Skeletal muscle tissue (tissue), 3 donors: ENCODE measurements at regions not wholly inside any gene's neighbourhood (a gene's known extent, or its start where the extent isn't known, plus 50 kb on each side); places are given as distances from the start of the nearest gene placed in this dataset.

ENCODE experiments used
- H3K27ac ChIP-seq: one replicate; pipeline ENCODE4 v1.7.0; 2013; ENCODE audit warnings: mild to moderate bottlenecking, low read depth, low read length, inconsistent platforms
- H3K27me3 ChIP-seq, 3 donors: one replicate each; pipeline ENCODE4 v1.7.0; 2013; ENCODE audit warnings: low read length in 3 of 3; ENCODE audit not compliant: control insufficient read depth in 3 of 3, insufficient read depth in 3 of 3
- H3K36me3 ChIP-seq, 3 donors: one replicate each; pipeline ENCODE4 v1.7.0; 2013; ENCODE audit warnings: low read length in 3 of 3; ENCODE audit not compliant: control insufficient read depth in 3 of 3, insufficient read depth in 3 of 3
- H3K4me1 ChIP-seq, 3 donors: one replicate each; pipeline ENCODE4 v1.7.0; 2013; ENCODE audit warnings: low read length in 3 of 3, mild to moderate bottlenecking in 3 of 3; ENCODE audit not compliant: control insufficient read depth in 3 of 3, insufficient read depth in 3 of 3
- H3K4me3 ChIP-seq, 3 donors: one replicate each; pipeline ENCODE4 v1.7.0; 2013; ENCODE audit warnings: low read length in 3 of 3
- H3K9ac ChIP-seq, 3 donors: one replicate each; pipeline ENCODE4 v1.7.0; 2013; ENCODE audit warnings: low read length in 3 of 3, mild to moderate bottlenecking in 3 of 3, moderate library complexity in 2 of 3, low read depth in 1 of 3
- H3K9me3 ChIP-seq, 3 donors: one replicate each; pipeline ENCODE4 v1.7.0; 2013; ENCODE audit warnings: low read length in 3 of 3; ENCODE audit not compliant: control insufficient read depth in 3 of 3
- donor health status: Osteomylitis.

DNA sequence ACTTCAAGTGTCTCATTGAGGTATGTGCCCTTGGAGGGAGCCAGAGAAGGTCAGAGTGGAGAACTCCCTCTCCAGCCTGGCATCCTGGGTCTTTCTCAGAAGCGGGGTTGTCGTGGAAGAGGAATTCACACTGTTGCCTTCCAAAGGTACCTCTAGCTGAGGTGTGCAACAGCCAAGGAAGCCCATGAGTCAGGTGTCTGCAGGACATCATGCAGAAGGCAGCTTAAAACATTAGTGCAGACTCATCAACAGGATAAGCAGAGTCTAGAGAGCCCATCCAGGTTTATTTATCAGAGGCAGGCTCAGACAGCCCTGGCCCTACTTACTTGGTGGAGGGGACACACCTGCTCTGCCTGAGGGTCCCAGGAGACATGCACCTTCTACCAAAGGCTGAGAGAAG lies 95.6 kb upstream of the TPM1 start:
- no peaks in the 10 kb centered on the region for H3K36me3 ChIP-seq
- H3K27me3 ChIP-seq, result no peaks in the 10 kb centered on the region
- no peak overlapping the region for H3K9ac ChIP-seq
- peaks cover 0 to 8% (median 6%) of the 10 kb centered on the region in 3 donors for H3K4me1 ChIP-seq
- no peaks in the 10 kb centered on the region for H3K9me3 ChIP-seq
- H3K27ac ChIP-seq, result no peak overlapping the region
- H3K4me3 ChIP-seq, result no peak overlapping the region

DNA sequence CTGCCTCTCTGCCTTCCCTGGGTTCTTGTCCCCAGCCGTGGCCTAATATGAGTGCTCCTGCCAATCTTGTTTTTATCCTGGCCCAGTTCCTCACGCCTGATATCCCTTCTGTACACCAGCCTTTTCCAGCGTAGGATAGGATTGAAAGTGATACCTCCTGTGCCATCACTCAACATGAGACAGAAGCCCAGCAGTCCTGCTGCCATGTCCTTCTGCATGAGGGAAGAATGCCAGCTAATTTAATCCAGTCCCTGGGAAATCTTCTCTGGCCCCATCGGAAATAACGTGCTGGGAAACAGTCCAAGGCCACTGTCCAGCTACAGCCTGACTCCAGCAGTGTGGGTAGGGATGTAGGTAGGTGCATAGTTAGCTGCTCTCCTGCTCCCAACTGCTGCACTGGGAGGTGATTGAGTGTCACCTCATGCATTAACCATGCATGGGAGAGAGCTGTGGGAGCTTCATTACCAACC lies 92.0 kb upstream of the TPM1 start:
- no peaks in the 10 kb centered on the region for H3K36me3 ChIP-seq
- H3K9ac ChIP-seq, result no peak overlapping the region
- no peaks in the 10 kb centered on the region for H3K9me3 ChIP-seq
- peaks cover 0 to 8% (median 5%) of the 10 kb centered on the region in 3 donors for H3K4me1 ChIP-seq
- peaks cover 0 to 4% (median 0%) of the 10 kb centered on the region in 3 donors for H3K27me3 ChIP-seq
- no peak overlapping the region for H3K27ac ChIP-seq
- no peak overlapping the region for H3K4me3 ChIP-seq

DNA sequence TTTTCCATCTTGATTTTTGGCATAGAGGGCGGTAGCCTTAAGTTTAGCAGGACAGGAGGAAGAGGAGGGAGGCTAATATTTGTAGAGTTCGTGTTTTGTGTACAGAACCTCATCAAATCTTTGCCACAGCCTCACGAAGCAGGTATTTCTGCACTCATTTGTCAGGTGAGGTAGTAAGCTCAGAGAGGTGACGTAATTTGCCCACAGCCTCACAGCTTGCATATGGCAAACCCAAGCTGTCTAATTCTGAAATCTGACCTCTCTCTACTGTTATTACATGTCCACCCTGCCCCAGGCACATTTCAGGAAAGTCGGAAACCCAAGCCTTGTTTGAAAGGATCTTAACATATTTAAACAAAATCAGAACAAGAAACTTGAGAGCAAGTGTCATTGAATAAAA lies 91.1 kb upstream of the TPM1 start:
- H3K9me3 ChIP-seq, result no peaks in the 10 kb centered on the region
- H3K27ac ChIP-seq, result no peak overlapping the region
- H3K4me1 ChIP-seq, result peaks cover 0 to 8% (median 5%) of the 10 kb centered on the region in 3 donors
- no peaks in the 10 kb centered on the region for H3K36me3 ChIP-seq
- H3K27me3 ChIP-seq, result peaks cover 0 to 4% (median 0%) of the 10 kb centered on the region in 3 donors
- H3K9ac ChIP-seq, result no peak overlapping the region
- H3K4me3 ChIP-seq, result no peak overlapping the region

DNA sequence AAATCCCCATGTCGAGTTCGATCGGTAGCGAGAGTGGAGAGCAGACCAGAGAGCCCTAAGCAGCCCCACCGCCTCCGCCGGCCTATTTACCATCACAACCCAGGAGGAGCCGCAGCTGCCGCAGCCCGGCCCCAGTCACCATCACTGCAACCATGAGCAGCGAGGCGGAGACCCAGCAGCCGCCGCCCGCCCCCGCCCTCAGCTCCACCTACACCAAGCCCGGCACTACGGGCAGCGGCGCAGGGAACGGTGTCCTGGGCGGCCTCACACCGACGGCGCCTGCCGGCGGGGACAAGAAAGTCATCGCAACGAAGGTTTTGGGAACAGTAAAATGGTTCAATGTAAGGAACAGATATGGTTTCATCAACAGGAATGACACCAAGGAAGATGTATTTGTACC lies 89.5 kb upstream of the TPM1 start:
- Histone ChIP-seq H3K4me1 (peaks cover 10 to 23% (median 16%) of the 10 kb centered on the region in 3 donors), H3K4me3 (no peak overlapping the region), H3K9ac (no peak overlapping the region), H3K27me3 (peaks cover 0 to 4% (median 0%) of the 10 kb centered on the region in 3 donors), H3K36me3 (no peaks in the 10 kb centered on the region), H3K27ac (no peak overlapping the region), H3K9me3 (no peaks in the 10 kb centered on the region)

DNA sequence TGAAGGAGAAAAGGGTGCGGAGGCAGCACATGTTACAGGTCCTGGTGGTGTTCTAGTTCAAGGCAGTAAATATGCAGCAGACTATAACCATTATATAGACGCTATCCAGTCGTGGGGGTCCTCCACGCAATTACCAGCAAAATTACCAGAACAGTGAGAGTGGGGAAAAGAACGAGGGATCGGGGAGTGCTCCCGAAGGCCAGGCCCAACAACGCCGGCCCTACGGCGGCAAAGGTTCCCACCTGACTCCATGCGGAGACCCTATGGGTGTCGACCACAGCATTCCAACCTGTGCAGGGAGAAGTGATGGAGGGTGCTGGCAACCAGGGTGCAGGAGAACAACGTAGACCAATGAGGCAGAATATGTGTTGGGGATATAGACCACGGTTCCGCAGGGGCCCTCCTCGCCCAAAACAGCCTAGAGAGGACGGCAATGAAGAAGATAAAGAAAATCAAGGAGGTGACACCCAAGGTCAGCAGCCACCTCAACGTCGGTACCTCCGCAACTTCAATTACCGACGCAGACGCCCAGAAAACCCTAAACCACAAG lies 89.0 kb upstream of the TPM1 start:
- Histone ChIP-seq H3K27ac (no peak overlapping the region), H3K36me3 (no peaks in the 10 kb centered on the region), H3K9me3 (no peaks in the 10 kb centered on the region), H3K4me3 (no peak overlapping the region), H3K27me3 (peaks cover 0 to 4% (median 0%) of the 10 kb centered on the region in 3 donors), H3K4me1 (peaks cover 15 to 29% (median 21%) of the 10 kb centered on the region in 3 donors), H3K9ac (no peak overlapping the region)

DNA sequence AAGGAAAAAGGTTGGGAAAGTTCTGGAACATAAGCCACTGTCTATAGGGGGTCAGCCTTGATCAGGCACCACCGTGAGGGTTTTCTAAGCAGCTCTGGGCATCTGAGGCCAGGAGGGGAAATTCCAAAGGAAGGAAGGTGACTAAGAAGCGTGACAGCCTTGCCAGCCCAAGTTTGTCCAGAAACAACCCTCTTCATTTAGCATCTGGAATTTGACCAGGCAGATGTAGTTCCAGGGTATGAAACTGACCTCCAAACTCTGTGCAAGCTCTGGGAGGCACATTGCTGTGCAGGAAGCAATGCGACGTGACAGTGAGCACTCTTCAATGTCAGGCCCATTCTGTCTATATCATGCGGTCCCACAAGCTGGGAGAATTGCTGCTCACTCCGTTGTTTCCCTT lies 85.4 kb upstream of the TPM1 start:
- Histone ChIP-seq H3K4me3 (no peak overlapping the region), H3K36me3 (no peaks in the 10 kb centered on the region), H3K27ac (no peak overlapping the region), H3K9me3 (no peaks in the 10 kb centered on the region), H3K4me1 (peaks cover 21 to 27% (median 26%) of the 10 kb centered on the region in 3 donors), H3K9ac (no peak overlapping the region), H3K27me3 (peaks cover 0 to 4% (median 0%) of the 10 kb centered on the region in 3 donors)

DNA sequence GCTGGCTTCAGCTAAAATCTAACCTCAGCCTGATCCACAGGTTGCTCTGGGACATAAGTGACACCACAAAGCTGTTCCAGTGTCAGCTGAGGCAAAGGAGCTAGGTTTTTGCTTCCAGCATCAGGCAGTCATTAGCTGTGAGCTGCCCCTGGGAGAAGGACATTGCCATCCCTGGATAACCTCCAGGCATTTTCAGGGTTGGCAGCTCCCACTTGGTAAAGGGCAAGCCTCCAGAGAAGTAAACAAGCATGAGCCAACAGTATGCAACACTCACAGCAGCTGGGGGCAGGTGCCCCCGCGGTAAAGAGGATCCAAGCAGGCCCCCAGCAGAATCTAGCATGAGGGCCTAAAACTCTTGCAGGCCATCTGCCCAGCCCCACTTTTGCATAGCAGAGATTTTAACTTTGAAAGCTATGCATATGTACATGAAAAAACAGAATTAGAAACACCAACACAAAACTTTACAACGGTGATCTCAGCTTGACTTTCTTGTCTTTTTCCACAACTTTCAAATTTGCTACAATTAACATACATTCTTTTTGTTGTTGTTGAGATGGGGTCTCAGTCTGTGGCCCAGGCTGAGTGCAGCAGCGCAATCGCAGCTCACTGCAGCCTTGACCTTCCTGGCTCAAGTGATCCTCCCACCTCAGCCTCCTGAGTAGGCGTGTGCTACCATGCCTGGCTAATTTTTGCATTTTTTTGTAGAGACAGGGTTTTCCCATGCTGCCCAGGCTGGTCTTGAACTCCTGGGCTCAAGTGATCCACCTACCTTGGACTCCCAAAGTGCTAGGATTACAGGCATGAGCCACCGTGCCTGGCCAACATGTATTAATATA lies 83.8 kb upstream of the TPM1 start:
- Histone ChIP-seq H3K9ac (peak overlapping the region in 1 of 3 donors; percentile 16), H3K27me3 (no peaks in the 10 kb centered on the region), H3K4me3 (no peak overlapping the region), H3K9me3 (no peaks in the 10 kb centered on the region), H3K4me1 (peaks cover 21 to 31% (median 26%) of the 10 kb centered on the region in 3 donors), H3K36me3 (no peaks in the 10 kb centered on the region), H3K27ac (peak overlapping the region; percentile 41)

DNA sequence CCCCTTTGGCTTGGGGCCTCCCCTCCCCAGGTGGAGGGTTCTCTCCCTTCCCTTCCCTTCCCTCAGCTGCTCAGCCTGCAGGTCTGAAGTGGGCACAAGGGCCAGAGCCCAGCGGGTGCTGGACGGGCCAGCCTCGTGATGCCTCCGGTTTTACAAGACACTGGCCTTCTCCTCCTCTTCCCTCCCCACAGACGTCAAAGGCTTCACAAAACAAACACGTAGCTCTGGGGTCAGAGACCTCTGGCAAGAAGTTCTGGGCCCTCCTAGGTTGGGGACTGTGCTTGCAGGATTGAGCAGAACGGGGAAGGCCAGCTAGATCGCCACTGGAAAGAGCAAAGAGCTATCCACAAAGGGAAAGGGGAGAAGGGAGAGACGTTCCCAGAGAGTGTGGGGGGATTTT lies 81.4 kb upstream of the TPM1 start:
- Histone ChIP-seq H3K27me3 (no peaks in the 10 kb centered on the region), H3K9me3 (no peaks in the 10 kb centered on the region), H3K4me1 (peaks cover 21 to 31% (median 30%) of the 10 kb centered on the region in 3 donors), H3K4me3 (no peak overlapping the region), H3K36me3 (no peaks in the 10 kb centered on the region), H3K27ac (no peak overlapping the region), H3K9ac (no peak overlapping the region)

DNA sequence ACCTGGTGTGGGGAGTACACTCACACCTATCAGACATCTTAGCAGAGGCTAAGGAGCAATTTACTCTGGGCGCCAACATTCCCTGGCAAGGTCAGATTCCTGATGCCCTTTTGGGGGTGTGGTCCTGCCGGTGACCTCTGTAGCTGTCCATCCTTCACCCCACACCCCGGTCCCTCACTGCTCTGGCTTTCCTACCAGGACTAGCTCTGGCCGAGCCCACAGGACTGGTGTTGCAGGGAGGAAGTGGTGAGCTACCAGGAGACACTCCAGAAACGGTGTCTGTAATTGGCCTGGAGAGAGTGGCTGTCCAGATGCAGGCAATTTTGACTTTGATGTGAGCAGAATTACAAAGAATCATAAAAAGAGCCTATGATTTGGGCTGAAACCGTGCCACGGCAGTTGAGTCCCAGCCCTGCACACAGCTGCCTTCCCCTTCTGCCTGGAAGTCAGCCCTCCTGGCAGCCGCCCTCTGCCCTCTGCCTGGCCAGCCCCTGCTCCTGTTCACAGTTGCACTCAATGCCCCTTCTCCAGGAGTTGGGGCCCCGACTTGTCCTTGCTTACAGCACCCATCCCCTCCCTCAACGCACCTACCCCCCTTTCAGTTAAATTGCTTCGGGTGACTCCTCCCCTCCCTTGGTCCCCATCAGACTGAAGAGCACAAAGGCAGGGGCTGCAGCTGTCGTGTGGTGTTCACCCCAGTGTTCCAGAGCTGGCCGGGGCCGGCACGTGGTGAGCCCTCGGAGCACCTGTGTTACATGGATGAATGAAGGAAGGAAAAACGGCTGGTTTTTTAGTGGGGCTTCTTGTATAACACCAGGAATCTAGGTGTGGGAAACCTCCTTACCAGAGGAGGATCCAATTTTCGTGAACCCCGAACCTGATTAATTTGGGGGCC lies 80.2 kb upstream of the TPM1 start:
- no peak overlapping the region for H3K27ac ChIP-seq
- H3K4me3 ChIP-seq, result no peak overlapping the region
- H3K27me3 ChIP-seq, result no peaks in the 10 kb centered on the region
- no peaks in the 10 kb centered on the region for H3K9me3 ChIP-seq
- peak overlapping the region in 1 of 3 donors; percentile 8 for H3K9ac ChIP-seq
- H3K36me3 ChIP-seq, result no peaks in the 10 kb centered on the region
- peaks cover 16 to 26% (median 22%) of the 10 kb centered on the region in 3 donors for H3K4me1 ChIP-seq
